GM18517 (cell line): ENCODE measurements at regions not wholly inside any gene's neighbourhood (a gene's known extent, or its start where the extent isn't known, plus 50 kb on each side); places are given as distances from the start of the nearest gene placed in this dataset.

Experiments used
- ATAC-seq: cut with Tn5 transposase; IDR thresholded peaks from one replicate; pipeline ENCODE4 v1.9.1; 2021; ENCODE audit warnings: mild to moderate bottlenecking, moderate library complexity; ENCODE audit not compliant: unreplicated experiment

DNA sequence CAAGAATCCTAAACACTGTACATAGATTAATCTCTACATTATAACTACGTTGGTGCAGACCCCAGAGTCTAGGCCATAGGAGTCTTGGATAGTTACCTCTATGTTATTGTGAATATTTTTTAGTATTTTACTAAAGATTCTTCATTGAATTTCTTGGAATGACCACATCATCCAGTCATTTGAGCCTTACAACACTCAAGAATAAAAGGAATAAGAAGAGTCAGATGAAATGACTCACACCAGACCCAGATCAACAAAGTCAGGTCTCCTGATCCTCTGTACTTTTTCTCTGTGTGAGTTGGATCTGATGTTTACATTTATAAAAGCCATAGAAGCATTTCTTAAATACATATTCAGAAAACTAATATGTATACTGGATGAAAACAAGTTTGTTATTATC, 179.2 kb upstream of the ARHGAP20 start:
- no peak for ATAC-seq

- no peak for ATAC-seq
These were observed 178.8 kb upstream of the ARHGAP20 start for GRCh38 chr11:110890995-110891394.

GRCh38 chr11:110886288-110886970, 174.2 kb upstream of the ARHGAP20 start:
- ATAC-seq: no peak

DNA sequence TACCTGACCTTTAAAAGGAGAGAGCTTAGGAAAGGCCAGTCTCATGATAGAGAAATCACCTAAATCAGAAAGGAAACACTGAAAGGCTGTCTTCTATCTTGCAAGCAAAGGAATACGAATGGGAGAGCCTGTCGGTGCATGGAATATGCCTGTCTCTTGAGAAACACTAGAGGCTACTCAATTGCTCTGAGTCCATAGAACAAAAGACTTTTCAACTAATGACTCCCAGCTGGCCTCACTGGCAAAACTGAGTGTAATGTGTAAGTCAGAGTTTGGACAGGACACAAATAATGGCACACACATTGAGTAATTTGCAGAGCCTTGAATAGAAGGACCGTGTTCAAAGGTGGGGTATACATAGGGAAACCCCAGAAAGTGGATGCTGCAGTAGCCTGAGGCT, 171.0 kb upstream of the ARHGAP20 start:
- no peak for ATAC-seq

- ATAC-seq: no peak
These were observed 166.3 kb upstream of the ARHGAP20 start for GRCh38 chr11:110878513-110878912.

DNA sequence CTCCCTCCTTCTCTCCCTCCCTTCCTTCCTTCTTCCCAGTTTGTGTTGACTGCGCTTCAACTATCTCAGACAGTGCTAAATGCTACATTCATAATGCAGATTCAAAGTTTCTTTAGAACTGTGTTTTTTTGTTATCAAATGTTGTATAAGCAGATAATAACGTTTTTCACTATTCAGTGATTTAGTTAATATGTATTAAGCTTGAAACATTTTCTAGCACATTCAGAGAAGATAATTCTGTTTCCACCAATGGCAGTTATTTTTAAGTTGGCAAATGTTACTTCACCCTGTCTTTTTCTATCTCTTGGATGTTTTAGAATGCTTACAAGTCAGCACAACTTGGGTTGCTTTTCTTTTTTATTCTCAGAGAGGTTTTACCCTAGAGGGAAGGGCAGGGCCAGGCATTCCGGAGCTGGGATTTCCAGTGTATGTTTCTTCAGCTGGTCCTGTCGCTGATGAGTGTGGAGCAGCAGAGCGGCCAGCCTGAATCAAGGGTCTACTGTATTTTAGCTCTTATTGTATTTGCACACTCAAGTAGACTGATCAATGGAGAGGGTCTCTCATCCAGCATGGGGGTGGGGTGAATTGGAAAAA, 162.3 kb upstream of the ARHGAP20 start:
- no peak for ATAC-seq

- ATAC-seq: no peak
These were observed 161.7 kb upstream of the ARHGAP20 start for GRCh38 chr11:110873975-110874374.

DNA sequence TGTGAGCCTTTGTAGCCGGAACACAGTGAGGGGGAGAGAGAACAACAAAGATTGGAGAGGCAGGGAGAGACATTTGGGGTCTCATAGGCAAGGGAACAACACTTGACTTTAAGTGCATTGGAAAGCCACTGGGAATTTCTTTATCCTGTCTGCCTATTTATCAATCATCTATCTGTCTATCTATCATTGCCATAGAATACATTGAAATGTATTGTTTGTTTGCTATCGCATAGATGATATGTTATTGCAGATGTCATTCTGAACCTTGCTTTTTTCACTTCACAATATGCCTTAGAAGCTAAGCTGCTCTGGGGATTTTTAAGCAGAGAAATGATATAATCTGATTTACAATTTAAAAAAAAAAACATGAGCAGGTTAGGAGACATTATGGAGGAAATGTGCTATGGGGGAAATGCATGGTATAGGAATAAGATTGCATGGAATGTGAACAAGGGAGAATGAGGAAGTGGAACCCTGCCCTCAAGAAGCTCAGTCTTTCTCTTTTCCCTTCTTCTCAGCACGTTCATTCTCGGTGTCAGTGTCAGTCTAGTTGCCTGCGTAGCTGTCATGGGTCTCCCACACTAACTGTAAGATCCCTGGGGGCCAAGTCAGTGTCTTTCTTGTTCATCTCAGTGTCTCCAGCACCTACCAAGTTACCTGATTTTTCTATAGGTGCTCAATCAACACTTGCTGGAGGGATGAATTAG, 158.7 kb upstream of the ARHGAP20 start:
- ATAC-seq: no peak

DNA sequence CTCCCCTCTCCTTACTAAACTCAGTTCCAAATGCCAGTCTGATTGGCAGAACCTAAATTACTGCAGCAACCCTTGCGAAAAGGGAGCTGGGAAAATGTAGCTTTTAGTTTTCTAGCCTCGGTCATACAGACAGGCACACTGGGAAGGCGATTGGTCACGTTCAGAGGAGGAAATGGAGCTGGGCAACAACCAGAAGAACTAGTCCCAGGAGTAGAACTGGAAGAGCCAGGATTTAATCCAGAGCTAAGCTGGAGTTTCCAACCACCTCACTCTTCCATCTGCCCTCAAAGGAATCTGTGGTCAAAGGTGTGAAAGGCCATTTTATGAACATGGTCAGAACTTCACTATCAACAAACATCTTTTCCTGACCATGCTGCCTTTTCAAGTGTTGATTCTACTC, 155.7 kb upstream of the ARHGAP20 start:
- no peak for ATAC-seq

GRCh38 chr11:110866081-110866480, 153.8 kb upstream of the ARHGAP20 start:
- no peak for ATAC-seq

DNA sequence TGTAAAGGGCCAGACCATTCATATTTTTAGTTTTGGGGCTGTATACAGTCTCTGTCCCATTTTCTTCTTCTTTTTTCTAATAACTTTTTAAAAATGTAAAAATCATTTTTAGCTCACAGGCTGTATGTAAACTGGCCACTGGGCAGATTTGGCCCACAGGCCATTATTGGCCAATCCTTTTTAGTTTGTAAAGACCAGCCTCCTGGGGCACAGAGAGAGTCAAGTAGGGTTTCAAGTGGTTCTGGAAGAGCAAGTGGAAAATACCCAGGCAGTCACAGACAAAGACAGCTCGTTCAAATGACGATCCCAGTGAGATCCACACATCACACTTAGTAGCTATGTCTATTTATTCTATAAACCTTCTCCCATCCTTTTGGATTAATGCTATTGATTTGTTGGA, 150.2 kb upstream of the ARHGAP20 start:
- ATAC-seq: no peak

- ATAC-seq: no peak
These were observed 148.2 kb upstream of the ARHGAP20 start for GRCh38 chr11:110860461-110860860.

- no peak for ATAC-seq
These were observed 147.8 kb upstream of the ARHGAP20 start for GRCh38 chr11:110859998-110860397.

DNA sequence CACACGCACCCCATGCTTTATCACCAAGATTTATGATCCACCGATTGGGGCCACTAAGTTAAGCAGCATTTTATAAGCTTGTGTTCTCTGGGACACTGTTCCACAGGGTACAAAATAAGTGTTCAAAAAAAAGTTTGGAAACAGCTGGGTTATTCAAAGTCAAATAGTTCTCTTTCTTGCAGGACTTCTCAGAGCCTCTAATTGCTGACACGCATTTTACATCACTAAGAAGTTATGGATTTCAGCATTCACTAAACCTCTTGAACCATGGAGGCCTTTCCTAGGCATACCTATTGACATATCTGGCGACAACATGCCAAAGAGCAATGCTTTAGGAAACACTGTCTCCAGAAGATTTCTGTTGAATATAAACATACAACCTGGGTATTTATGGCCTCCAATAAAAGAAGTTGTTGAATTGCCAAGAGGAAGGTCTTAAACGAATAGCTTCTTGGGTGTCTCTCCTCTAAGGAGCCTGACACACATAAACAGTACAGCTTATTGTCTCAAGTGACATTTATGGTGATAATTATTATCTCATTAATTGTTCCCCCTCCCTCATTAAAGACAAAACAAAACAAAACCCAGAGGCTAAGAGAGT, 147.1 kb upstream of the ARHGAP20 start:
- no peak for ATAC-seq

DNA sequence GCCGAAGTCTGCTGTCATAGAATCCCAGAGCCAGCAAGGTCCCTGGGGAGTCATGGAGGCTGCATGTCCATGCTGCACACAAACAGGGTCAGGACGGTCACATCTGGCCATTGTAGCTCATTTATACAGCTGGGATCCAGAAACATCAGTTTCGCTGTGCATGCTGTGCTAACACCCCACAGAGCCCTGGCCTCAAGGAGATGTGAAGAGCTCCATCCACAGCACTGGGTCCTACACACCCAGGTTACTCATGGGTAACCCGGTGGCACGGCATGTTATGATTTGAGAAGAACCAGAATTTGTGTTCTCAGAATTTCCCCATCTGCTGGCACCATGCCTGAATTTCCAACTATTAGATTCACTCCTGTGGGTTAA, 146.3 kb upstream of the ARHGAP20 start:
- no peak for ATAC-seq

DNA sequence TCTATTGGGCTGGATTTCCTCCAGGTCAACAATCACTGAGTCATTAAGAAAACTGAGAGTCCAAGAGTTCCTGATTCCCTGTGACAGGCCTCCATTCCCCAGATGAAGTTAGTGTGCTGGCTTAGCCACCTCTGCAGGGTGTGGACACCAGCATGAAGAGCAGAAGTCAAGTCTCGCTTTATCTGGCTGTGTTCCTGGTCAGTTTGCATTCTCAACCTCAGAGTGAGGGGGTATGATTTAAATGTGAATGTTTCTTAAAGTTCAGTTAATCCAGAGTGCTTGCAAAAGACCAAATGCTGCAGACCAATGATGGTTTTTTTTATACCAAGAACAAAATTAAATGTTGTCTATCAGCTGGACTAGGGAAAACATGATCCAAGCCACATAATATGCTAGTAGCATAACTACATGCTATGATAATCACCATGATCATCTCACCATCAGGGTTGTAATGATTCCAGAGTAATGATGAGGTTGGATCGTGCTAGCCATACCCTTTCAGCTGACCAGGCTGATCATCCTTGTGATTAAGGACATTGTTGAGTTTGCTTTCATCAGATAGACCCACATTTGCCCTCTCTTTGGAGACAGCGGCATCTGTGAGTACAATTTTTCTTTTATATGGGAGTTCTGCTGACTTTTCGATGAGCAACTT, 145.8 kb upstream of the ARHGAP20 start:
- no peak for ATAC-seq

DNA sequence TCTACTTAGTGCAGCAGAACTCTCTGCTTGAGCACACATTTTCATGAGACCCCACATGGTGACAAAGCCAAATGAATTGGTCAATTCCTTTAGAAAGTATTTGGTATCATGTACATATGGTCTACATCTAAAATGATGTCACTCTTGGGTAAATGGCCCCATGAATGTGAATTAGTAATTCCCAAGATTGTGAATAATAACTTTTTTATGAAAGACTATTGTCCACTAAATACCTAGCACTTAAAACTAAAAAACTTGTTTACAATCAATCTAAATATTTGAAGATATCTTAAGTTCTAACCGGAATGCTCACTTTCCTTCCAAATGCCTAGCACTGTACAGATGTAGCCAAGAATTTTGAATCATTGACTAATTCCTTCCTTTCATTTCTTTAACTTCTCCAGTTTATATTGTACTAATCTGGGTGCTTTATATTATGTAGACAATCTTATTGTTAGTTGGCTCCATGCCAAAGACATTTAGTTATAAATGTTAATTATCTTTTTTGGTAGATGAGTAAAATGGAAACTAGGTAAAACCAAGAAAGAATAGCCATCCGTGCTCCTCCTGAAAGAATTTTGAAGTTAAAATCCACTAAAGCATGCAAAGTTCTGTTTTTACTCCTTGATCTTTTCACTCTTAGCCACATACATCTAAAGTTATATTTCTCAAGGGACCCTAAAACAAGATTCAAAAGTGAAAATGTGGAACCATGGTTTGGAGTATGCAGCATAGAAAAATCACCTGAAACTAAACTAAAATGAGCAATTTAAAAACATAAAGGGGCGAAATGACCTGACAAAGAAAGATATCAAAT, 145.0 kb upstream of the ARHGAP20 start:
- no peak for ATAC-seq

- no peak for ATAC-seq
These were observed 144.1 kb upstream of the ARHGAP20 start for GRCh38 chr11:110856340-110856739.

- no peak for ATAC-seq
These were observed 143.0 kb upstream of the ARHGAP20 start for GRCh38 chr11:110855191-110855590.

- ATAC-seq: no peak
These were observed 140.8 kb upstream of the ARHGAP20 start for GRCh38 chr11:110852921-110853490.
